AG09309 (cell line): ENCODE measurements at regions not wholly inside any gene's neighbourhood (a gene's known extent, or its start where the extent isn't known, plus 50 kb on each side); places are given as distances from the start of the nearest gene placed in this dataset.
A peak's percentile ranks its signal among the peaks of the same experiment; 100 is the strongest.

Experiments
- DNase-seq: peaks from one replicate; pipeline ENCODE4 v3.0.0-alpha.2; 2010; ENCODE audit warnings: low read depth
- H3K4me3 ChIP-seq: 2 replicates; pipeline ENCODE4 v1.5.1; 2011; ENCODE audit warnings: mild to moderate bottlenecking, low read depth, low read length, moderate library complexity; ENCODE audit not compliant: control insufficient read depth
- TF ChIP-seq, protein P1 (sequence below): IDR thresholded peaks from 2 replicates; pipeline ENCODE4 v1.5.1; 2011; ENCODE audit warnings: mild to moderate bottlenecking, low read depth, low read length, inconsistent platforms; ENCODE audit not compliant: insufficient read depth, control insufficient read depth; ENCODE audit errors: missing control alignments

DNA sequence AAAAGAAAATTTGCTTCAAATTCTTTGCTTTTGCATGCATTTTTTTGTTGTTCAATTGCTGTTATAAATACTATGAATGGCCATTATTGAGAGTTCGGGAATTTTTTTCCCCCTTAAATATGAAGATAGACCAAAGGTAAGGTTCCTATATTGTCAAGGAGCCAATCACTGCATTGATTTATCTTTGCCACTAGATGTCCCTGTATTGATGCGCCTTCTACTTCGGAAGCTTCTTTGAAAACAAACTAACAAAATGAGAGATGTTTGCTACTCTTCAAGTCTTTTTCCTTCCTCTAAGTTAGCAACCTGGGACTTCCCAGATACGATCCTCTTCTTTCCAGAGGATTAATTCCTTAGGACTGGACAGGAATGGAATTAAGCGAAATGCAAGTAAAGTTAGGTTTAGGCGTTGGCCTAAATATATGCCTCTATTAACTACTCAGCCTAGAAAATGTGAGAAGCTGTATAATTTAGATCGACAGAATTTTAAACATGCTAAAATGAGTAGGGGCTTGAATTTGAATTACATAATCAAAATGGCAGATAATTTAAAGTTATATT is 318.1 kb downstream of the AEBP2 start:
- TF ChIP-seq, protein P1, sequence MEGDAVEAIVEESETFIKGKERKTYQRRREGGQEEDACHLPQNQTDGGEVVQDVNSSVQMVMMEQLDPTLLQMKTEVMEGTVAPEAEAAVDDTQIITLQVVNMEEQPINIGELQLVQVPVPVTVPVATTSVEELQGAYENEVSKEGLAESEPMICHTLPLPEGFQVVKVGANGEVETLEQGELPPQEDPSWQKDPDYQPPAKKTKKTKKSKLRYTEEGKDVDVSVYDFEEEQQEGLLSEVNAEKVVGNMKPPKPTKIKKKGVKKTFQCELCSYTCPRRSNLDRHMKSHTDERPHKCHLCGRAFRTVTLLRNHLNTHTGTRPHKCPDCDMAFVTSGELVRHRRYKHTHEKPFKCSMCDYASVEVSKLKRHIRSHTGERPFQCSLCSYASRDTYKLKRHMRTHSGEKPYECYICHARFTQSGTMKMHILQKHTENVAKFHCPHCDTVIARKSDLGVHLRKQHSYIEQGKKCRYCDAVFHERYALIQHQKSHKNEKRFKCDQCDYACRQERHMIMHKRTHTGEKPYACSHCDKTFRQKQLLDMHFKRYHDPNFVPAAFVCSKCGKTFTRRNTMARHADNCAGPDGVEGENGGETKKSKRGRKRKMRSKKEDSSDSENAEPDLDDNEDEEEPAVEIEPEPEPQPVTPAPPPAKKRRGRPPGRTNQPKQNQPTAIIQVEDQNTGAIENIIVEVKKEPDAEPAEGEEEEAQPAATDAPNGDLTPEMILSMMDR = peak; percentile 67
- H3K4me3 ChIP-seq = no peak overlapping the region
- DNase-seq = no peak

DNA sequence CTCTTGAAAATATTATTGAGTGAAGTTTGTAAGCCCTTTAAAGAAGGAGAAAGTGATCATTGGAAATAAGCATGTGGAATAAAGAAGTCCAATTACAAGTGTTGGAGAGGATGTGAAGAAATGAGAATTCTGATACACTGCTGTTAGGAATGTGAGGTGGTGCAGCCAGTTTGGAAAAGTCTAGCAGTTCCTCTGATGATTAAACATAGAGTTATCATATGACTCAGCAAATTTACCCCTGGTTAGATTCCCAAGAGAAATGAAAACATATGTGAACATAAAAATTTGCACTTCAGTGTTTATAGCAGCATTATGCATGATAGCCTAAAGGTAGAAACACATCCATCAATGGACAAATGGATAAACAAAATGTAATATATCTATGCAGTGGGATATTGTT is 319.9 kb downstream of the AEBP2 start:
- no peak overlapping the region for H3K4me3 ChIP-seq
- DNase-seq = no peak
- TF ChIP-seq, protein P1 = no peak

DNA sequence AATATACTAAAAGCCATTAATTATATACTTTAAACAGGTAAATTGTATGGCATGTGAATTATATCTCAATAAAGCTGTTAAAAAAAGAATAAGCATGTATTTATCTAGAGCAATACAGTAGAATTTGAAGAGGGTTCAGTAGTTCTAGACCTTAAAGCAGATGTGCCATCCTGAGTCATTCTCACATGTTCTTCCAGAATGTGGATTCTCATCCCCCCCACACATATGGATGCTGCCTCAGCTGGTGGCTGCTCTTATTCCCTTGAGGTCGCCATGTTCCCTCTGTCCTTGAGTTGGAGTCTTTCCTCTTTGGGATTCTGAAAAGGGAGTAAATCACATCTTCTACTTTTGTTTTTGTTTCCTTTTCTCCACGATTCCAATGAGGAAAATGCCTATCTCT is 321.3 kb downstream of the AEBP2 start:
- no peak overlapping the region for H3K4me3 ChIP-seq
- TF ChIP-seq, protein P1 = no peak
- no peak for DNase-seq

DNA sequence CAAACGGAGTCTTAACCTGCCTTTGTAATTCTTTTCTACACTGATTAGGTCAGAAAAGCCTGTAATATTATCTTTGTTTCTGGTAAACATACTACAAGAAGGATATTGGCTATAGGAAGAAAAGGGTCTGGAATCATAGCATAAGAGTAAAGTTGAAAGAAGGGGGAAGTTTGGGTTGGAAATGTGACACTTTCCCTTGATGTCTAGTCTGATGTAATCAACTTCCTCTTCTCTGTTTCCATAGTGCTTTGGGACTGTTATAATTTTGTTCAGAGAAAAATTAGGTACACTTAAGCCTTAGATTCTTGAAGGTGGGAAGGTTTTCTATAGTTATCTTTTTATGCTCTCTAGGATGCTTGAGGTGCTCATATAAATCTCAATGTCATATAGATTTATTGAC is 322.2 kb downstream of the AEBP2 start:
- H3K4me3 ChIP-seq = no peak overlapping the region
- no peak for DNase-seq
- TF ChIP-seq, protein P1 = no peak

DNA sequence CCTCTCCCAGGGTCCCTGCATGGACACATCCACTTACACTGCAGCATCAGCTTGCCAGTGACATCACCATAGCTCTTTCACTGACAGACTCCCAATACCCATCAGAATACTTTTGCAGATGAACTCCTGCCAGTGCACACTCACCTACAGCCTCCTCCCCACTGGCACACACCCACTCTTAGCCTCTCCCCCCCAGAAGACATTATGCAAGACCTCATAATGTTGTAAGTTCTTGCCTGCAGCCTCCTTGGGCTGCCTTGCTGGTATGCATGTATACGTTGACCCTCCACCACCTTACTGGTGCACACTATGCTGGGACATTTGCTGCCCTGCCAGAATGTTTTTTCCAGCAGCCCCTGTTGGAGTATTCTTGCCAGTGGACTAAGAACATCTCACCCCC is 324.2 kb downstream of the AEBP2 start:
- DNase-seq = no peak
- H3K4me3 ChIP-seq = no peak overlapping the region
- TF ChIP-seq, protein P1 = no peak

DNA sequence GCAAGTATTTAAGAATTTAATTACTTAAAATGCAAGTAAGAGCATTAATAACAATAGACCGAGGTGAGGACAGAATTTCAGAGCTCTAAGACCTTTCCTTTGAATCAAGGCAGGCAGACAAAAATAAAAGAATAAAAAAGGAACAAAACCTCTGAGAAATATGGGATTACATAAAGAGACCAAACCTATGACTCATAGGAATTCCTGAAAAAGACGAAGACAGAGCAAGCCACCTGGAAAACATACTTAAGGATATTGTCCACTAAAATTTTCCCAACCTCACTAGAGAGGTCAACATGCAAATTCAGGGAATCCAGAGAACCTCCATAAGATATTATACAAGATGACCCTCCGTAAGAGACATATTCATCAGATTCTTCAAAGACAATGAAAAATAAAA is 325.1 kb downstream of the AEBP2 start:
- H3K4me3 ChIP-seq = no peak overlapping the region
- DNase-seq = no peak

DNA sequence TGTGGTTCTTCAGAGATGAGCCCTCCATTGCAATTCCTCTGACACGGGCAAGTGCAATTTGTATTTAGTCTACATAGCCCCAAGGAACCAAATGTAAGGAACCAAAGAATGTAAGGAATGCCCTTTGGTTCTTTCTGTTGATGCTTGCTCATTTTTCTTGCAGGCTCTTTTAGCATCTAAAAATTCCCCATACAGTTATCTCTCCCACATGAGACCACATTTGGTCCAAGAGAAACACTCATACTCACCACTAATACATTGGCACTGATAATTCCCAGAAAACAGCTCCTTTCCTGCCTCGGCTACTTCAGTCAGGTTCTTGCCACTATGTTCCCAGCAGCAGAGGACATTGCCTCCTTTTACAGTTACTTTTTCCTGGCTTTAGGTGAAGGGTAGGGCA is 332.6 kb downstream of the AEBP2 start:
- no peak overlapping the region for H3K4me3 ChIP-seq
- peak; percentile 76 for DNase-seq
- TF ChIP-seq, protein P1 = no peak

More for the DNA sequence above, 325.1 kb downstream of the AEBP2 start:
- TF ChIP-seq, protein P1 = no peak
